Endothelial cell of umbilical vein (primary cell): ENCODE measurements at regions not wholly inside any gene's neighbourhood (a gene's known extent, or its start where the extent isn't known, plus 50 kb on each side); places are given as distances from the start of the nearest gene placed in this dataset.

Experiments
- EZH2 ChIP-seq: IDR thresholded peaks from 2 replicates; pipeline ENCODE4 v1.6.1; 2012; ENCODE audit warnings: borderline replicate concordance, low read depth, mild to moderate bottlenecking, moderate library complexity, low read length, inconsistent platforms; ENCODE audit not compliant: severe bottlenecking
- FOS ChIP-seq: IDR thresholded peaks from 2 replicates; pipeline ENCODE4 v1.6.1; 2011; ENCODE audit warnings: mild to moderate bottlenecking, low read length, moderate library complexity, borderline replicate concordance; ENCODE audit not compliant: insufficient read depth
- GATA2 ChIP-seq: IDR thresholded peaks from 2 replicates; pipeline ENCODE4 v1.7.0; 2011; ENCODE audit warnings: low read depth, mild to moderate bottlenecking, moderate library complexity, mixed read lengths, low read length; ENCODE audit not compliant: insufficient read length, insufficient read depth
- MAX ChIP-seq: IDR thresholded peaks from 2 replicates; pipeline ENCODE4 v1.6.1; 2011; ENCODE audit not compliant: insufficient read depth, insufficient read length
- MYC ChIP-seq: IDR thresholded peaks from one replicate; pipeline ENCODE4 v1.6.1; 2011; ENCODE audit warnings: mild to moderate bottlenecking, low read depth, low read length
- POLR2A ChIP-seq: IDR thresholded peaks from 2 replicates; pipeline ENCODE4 v1.6.1; 2012; ENCODE audit warnings: low read depth, mild to moderate bottlenecking, control low read depth, low read length
- POLR2AphosphoS5 ChIP-seq: IDR thresholded peaks from 2 replicates; pipeline ENCODE4 v1.6.1; 2012; ENCODE audit warnings: low read depth, mild to moderate bottlenecking, control low read depth, low read length, moderate library complexity; ENCODE audit not compliant: insufficient read depth
- TF ChIP-seq, protein P1 (sequence below), 2 donors: IDR thresholded peaks; 1 replicate in 1 of 2; 2 replicates in 1 of 2; pipeline ENCODE4 v1.5.1; 2011; ENCODE audit warnings: low read length in 2 of 2, mild to moderate bottlenecking in 2 of 2, moderate library complexity in 2 of 2, control low read depth in 1 of 2, inconsistent platforms in 1 of 2, low read depth in 1 of 2; ENCODE audit not compliant: insufficient read depth in 1 of 2; ENCODE audit errors: extremely low read depth in 1 of 2

DNA sequence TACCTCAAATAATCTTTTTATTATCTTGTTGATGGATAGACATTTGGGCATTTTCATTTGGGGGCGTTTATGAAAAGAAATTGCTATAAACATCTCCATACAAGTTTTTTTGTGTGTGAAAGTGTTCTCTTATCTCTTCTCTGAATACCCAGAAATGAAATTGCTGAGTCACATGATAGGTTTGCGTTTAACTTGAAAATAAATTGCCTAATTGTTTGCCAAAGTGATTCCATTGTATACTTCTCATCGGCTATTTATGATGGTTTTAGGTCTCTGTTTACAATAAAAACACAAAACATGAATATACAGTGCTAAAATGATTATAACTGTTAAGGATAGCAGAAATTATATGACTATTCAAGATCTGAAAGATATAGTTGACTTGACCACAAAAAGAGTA, 361.7 kb downstream of the TAF11L14 start:
- TF ChIP-seq, protein P1, sequence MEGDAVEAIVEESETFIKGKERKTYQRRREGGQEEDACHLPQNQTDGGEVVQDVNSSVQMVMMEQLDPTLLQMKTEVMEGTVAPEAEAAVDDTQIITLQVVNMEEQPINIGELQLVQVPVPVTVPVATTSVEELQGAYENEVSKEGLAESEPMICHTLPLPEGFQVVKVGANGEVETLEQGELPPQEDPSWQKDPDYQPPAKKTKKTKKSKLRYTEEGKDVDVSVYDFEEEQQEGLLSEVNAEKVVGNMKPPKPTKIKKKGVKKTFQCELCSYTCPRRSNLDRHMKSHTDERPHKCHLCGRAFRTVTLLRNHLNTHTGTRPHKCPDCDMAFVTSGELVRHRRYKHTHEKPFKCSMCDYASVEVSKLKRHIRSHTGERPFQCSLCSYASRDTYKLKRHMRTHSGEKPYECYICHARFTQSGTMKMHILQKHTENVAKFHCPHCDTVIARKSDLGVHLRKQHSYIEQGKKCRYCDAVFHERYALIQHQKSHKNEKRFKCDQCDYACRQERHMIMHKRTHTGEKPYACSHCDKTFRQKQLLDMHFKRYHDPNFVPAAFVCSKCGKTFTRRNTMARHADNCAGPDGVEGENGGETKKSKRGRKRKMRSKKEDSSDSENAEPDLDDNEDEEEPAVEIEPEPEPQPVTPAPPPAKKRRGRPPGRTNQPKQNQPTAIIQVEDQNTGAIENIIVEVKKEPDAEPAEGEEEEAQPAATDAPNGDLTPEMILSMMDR (IDR thresholded peaks at IDR 0.05; ENCODE audit: extremely low read depth in 1 of 2, insufficient read depth in 1 of 2, low read depth in 1 of 2, low read length in 2 of 2), result no peak
- TF ChIP-seq POLR2A (no peak), MYC (no peak), POLR2AphosphoS5 (no peak), FOS (no peak), EZH2 (no peak), MAX (no peak), GATA2 (no peak)
